ENCODE measurements at regions not wholly inside any gene's neighbourhood (a gene's known extent, or its start where the extent isn't known, plus 50 kb on each side); places are given as distances from the start of the nearest gene placed in this dataset.
"Not testable (repeated sequence)": the region's sequence is repeated elsewhere in the genome, so short reads cannot be mapped to it uniquely, and the experiment has no call there.

- no peak overlapping the region for H3K27ac ChIP-seq
- no peak for TF ChIP-seq ZFX (IDR thresholded peaks at IDR 0.05; ENCODE audit: borderline replicate concordance)
- no peak for TF ChIP-seq CTCF (IDR thresholded peaks at IDR 0.05)
Measured at GRCh38 chr12:47343684-47344567, 264.2 kb upstream of the AMIGO2 start.

DNA sequence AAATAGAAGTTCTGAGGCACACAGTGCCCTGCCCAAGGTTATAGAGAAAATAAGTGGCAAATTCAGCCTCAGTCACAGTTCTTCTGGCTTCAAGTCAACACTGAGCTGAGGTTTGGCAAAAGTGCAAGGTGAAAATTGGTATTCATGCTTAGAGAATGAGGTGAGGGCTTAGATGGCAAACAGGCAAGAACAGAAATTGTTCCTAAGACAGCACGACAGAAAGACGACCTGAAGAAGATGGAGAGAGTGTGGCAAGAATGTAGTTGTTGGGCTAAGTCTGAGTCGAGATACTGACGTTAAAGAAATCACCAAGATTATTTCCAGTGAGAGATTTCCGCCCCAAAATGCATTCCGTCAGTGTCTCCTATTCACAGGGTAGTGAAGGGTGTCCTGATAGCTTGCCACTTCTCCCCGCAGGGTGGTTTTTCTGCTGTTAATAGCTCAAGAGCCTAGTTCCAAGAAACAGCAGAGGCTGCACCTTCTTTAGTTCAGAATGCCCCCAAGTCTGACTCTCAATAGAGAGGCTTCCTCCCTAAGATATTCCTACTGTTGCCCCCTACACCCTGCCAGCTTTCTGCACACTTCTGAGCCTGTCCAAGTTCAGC is 260.8 kb upstream of the AMIGO2 start:
- H3K27ac ChIP-seq: no peak overlapping the region
- TF ChIP-seq ZFX (IDR thresholded peaks at IDR 0.05; ENCODE audit: borderline replicate concordance): no peak
- no peak for TF ChIP-seq CTCF (IDR thresholded peaks at IDR 0.05)

GRCh38 chr12:47337581-47337980 is 257.8 kb upstream of the AMIGO2 start:
- no peak overlapping the region for H3K27ac ChIP-seq

GRCh38 chr12:47333271-47333858 is 253.6 kb upstream of the AMIGO2 start:
- not testable (repeated sequence) for H3K27ac ChIP-seq

More at GRCh38 chr12:47337581-47337980, 257.8 kb upstream of the AMIGO2 start:
- TF ChIP-seq CTCF (IDR thresholded peaks at IDR 0.05) (no peak), ZFX (IDR thresholded peaks at IDR 0.05; ENCODE audit: borderline replicate concordance) (no peak)

GRCh38 chr12:47328831-47329545 is 249.2 kb upstream of the AMIGO2 start:
- H3K27ac ChIP-seq: no peak overlapping the region
- no peak for TF ChIP-seq CTCF (IDR thresholded peaks at IDR 0.05)
- TF ChIP-seq ZFX (IDR thresholded peaks at IDR 0.05; ENCODE audit: borderline replicate concordance): no peak

- TF ChIP-seq ZFX (IDR thresholded peaks at IDR 0.05; ENCODE audit: borderline replicate concordance) (no peak), CTCF (IDR thresholded peaks at IDR 0.05) (no peak)
- no peak overlapping the region for H3K27ac ChIP-seq
Measured at GRCh38 chr12:47326190-47326589, 246.4 kb upstream of the AMIGO2 start.

- TF ChIP-seq ZFX (IDR thresholded peaks at IDR 0.05; ENCODE audit: borderline replicate concordance): no peak
Measured at GRCh38 chr12:47323802-47324201, 244.0 kb upstream of the AMIGO2 start.

More at GRCh38 chr12:47323802-47324201, 244.0 kb upstream of the AMIGO2 start:
- no peak overlapping the region for H3K27ac ChIP-seq
